MM.1S (cell line): ENCODE measurements at regions not wholly inside any gene's neighbourhood (a gene's known extent, or its start where the extent isn't known, plus 50 kb on each side); places are given as distances from the start of the nearest gene placed in this dataset.

Source experiments
- EZH2phosphoT487 ChIP-seq: fragments of 300-600 bp; sonication (generic); IDR thresholded peaks from 2 replicates; pipeline ENCODE4 v1.6.1; 2018; ENCODE audit warnings: antibody characterized with exemption, low read length
- TF ChIP-seq, protein P1 (sequence below): fragments of 300-600 bp; sonication (generic); IDR thresholded peaks from 2 replicates; pipeline ENCODE4 v1.5.1; 2016; ENCODE audit warnings: antibody characterized with exemption, low read length, mixed read lengths

DNA sequence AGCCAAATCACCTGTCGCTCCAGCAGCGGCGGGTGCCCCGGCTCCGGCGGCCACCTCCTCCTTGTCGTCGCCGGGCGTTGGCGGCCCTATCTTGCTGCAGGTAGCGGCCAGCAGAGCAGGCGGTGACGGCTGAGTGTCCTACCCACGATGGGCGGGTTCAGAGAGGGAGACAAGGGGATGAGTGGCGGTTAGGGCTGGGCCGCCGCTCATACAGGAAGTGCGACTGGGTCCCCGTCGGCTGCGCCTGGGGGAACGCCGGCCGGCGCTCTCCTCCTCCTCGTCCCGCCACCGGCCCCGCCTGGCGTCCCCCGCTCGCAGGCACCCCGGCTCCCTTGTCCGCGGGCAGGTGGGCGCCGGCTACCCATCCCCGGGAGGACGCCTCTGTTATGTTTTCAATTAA is 1692.0 kb downstream of the SLITRK5 start:
- TF ChIP-seq, protein P1, sequence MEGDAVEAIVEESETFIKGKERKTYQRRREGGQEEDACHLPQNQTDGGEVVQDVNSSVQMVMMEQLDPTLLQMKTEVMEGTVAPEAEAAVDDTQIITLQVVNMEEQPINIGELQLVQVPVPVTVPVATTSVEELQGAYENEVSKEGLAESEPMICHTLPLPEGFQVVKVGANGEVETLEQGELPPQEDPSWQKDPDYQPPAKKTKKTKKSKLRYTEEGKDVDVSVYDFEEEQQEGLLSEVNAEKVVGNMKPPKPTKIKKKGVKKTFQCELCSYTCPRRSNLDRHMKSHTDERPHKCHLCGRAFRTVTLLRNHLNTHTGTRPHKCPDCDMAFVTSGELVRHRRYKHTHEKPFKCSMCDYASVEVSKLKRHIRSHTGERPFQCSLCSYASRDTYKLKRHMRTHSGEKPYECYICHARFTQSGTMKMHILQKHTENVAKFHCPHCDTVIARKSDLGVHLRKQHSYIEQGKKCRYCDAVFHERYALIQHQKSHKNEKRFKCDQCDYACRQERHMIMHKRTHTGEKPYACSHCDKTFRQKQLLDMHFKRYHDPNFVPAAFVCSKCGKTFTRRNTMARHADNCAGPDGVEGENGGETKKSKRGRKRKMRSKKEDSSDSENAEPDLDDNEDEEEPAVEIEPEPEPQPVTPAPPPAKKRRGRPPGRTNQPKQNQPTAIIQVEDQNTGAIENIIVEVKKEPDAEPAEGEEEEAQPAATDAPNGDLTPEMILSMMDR: no peak
- no peak for TF ChIP-seq EZH2phosphoT487
